SU-DHL-6 (cell line): ENCODE measurements at regions not wholly inside any gene's neighbourhood (a gene's known extent, or its start where the extent isn't known, plus 50 kb on each side); places are given as distances from the start of the nearest gene placed in this dataset.

Source experiments
- H2AFZ ChIP-seq: fragments of 200-600 bp; sonication (generic); 2 replicates; pipeline ENCODE4 v1.6.1; 2014; ENCODE audit warnings: low read depth, mild to moderate bottlenecking, moderate library complexity, mixed read lengths, antibody characterized with exemption, low read length; ENCODE audit not compliant: severe bottlenecking
- H3F3A ChIP-seq: fragments of 200-600 bp; shearing (Covaris generic); 2 replicates; pipeline ENCODE4 v1.6.0; 2016; ENCODE audit warnings: antibody characterized with exemption, mild to moderate bottlenecking; ENCODE audit not compliant: insufficient read depth
- H3K27ac ChIP-seq: fragments of 200-600 bp; sonication (generic); 2 replicates; pipeline ENCODE4 v1.5.1; 2016; ENCODE audit warnings: low read depth, mild to moderate bottlenecking, low read length, moderate library complexity, mixed read lengths
- H3K27me3 ChIP-seq: fragments of 200-600 bp; sonication (generic), shearing (Covaris generic); 2 replicates; pipeline ENCODE4 v1.6.0; 2014; ENCODE audit warnings: mild to moderate bottlenecking, low read length
- H3K36me3 ChIP-seq: fragments of 200-600 bp; sonication (generic); 2 replicates; pipeline ENCODE4 v1.6.1; 2014; ENCODE audit warnings: mild to moderate bottlenecking, low read length, mixed read lengths
- H3K4me2 ChIP-seq: fragments of 300-600, 200-600 bp; shearing (Covaris generic), sonication (generic); 2 replicates; pipeline ENCODE4 v1.6.0; 2014; ENCODE audit warnings: low read length, low read depth, mild to moderate bottlenecking; ENCODE audit not compliant: poor library complexity, severe bottlenecking
- H3K4me3 ChIP-seq: fragments of 200-600 bp; sonication (generic); 2 replicates; pipeline ENCODE4 v1.5.1; 2014; ENCODE audit warnings: antibody characterized with exemption, low read length, mild to moderate bottlenecking, mixed read lengths; ENCODE audit not compliant: insufficient read depth, poor library complexity, severe bottlenecking
- H3K79me2 ChIP-seq: fragments of 200-600 bp; sonication (generic); 2 replicates; pipeline ENCODE4 v1.6.1; 2014; ENCODE audit warnings: mild to moderate bottlenecking, low read length, moderate library complexity; ENCODE audit not compliant: insufficient read depth
- H3K9ac ChIP-seq: fragments of 200-600 bp; sonication (generic); 2 replicates; pipeline ENCODE4 v1.7.0; 2014; ENCODE audit warnings: mild to moderate bottlenecking, low read length
- H3K9me2 ChIP-seq: fragments of 200-600 bp; sonication (generic); replicated peaks from 2 replicates; pipeline ENCODE4 v1.6.1; 2014; ENCODE audit warnings: low read length; ENCODE audit not compliant: insufficient read depth
- H3K9me3 ChIP-seq: fragments of 200-600 bp; sonication (generic); 2 replicates; pipeline ENCODE4 v1.6.1; 2014; ENCODE audit warnings: low read length, mixed read lengths; ENCODE audit not compliant: insufficient read depth
- H4K20me1 ChIP-seq: fragments of 200-600 bp; sonication (generic); 2 replicates; pipeline ENCODE4 v1.6.1; 2014; ENCODE audit warnings: low read depth, mild to moderate bottlenecking, antibody characterized with exemption, low read length, moderate library complexity, mixed read lengths
- EZH2phosphoT487 ChIP-seq: fragments of 200-600 bp; sonication (generic), shearing (Covaris generic); conservative IDR thresholded peaks from 2 replicates; pipeline ENCODE4 v1.6.1; 2018; ENCODE audit warnings: mild to moderate bottlenecking, antibody characterized with exemption, low read length, moderate library complexity, mixed read lengths
- TF ChIP-seq, protein P1 (sequence below): fragments of 200-600 bp; sonication (generic); IDR thresholded peaks from one replicate; pipeline ENCODE4 v1.5.1; 2017; ENCODE audit warnings: antibody characterized with exemption, mild to moderate bottlenecking, low read length, moderate library complexity; ENCODE audit not compliant: insufficient read depth, poor library complexity, severe bottlenecking

DNA sequence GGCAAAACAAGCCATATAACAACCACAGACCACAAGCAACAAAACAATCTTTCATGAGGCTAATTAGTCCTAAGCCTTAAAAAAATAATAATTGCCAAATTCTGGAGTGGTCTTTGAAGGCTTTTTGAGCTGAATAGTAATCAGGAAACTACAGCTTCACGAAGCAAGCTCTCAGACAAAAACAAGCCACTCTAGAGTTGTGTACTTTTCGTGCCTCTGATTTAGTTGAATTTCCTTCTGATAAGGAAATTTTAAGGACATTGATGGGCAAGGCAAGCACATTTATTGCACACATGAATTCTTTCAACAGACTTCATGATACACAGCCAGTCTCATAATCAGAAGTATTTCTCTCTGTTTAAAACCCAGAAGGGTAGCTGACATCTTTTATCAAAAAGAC lies 130.8 kb upstream of the IRX3 start:
- Histone ChIP-seq H3K27me3 (no peaks in the 10 kb centered on the region), H3K36me3 (no peaks in the 10 kb centered on the region), H3F3A (no peaks in the 10 kb centered on the region), H3K9ac (no peak overlapping the region), H2AFZ (no peak overlapping the region), H3K4me3 (no peak overlapping the region), H3K4me2 (no peak overlapping the region), H3K27ac (no peak overlapping the region), H3K9me2 (no peaks in the 10 kb centered on the region), H3K79me2 (no peaks in the 10 kb centered on the region), H4K20me1 (no peaks in the 10 kb centered on the region), H3K9me3 (no peaks in the 10 kb centered on the region)
- no peak for TF ChIP-seq EZH2phosphoT487
- TF ChIP-seq, protein P1, sequence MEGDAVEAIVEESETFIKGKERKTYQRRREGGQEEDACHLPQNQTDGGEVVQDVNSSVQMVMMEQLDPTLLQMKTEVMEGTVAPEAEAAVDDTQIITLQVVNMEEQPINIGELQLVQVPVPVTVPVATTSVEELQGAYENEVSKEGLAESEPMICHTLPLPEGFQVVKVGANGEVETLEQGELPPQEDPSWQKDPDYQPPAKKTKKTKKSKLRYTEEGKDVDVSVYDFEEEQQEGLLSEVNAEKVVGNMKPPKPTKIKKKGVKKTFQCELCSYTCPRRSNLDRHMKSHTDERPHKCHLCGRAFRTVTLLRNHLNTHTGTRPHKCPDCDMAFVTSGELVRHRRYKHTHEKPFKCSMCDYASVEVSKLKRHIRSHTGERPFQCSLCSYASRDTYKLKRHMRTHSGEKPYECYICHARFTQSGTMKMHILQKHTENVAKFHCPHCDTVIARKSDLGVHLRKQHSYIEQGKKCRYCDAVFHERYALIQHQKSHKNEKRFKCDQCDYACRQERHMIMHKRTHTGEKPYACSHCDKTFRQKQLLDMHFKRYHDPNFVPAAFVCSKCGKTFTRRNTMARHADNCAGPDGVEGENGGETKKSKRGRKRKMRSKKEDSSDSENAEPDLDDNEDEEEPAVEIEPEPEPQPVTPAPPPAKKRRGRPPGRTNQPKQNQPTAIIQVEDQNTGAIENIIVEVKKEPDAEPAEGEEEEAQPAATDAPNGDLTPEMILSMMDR, result no peak

- Histone ChIP-seq H2AFZ (no peak overlapping the region), H3K36me3 (no peaks in the 10 kb centered on the region), H3K27ac (no peak overlapping the region), H3K9ac (no peak overlapping the region), H3K4me2 (no peak overlapping the region), H3K9me3 (no peaks in the 10 kb centered on the region), H3K9me2 (no peaks in the 10 kb centered on the region), H3K27me3 (no peaks in the 10 kb centered on the region), H3K4me3 (no peak overlapping the region), H4K20me1 (no peaks in the 10 kb centered on the region), H3K79me2 (no peaks in the 10 kb centered on the region), H3F3A (no peaks in the 10 kb centered on the region)
- TF ChIP-seq, protein P1, result no peak
- TF ChIP-seq EZH2phosphoT487, result no peak
Observed at GRCh38 chr16:54414671-54415070, 128.1 kb upstream of the IRX3 start.

- H3K9me2 ChIP-seq, result no peaks in the 10 kb centered on the region
- H3K4me2 ChIP-seq, result no peak overlapping the region
- H3K4me3 ChIP-seq, result no peak overlapping the region
- H3K9me3 ChIP-seq, result no peaks in the 10 kb centered on the region
- H3K36me3 ChIP-seq, result no peaks in the 10 kb centered on the region
- no peak overlapping the region for H2AFZ ChIP-seq
- no peaks in the 10 kb centered on the region for H3K27me3 ChIP-seq
- no peak overlapping the region for H3K27ac ChIP-seq
- no peaks in the 10 kb centered on the region for H4K20me1 ChIP-seq
- H3K9ac ChIP-seq, result no peak overlapping the region
- TF ChIP-seq, protein P1, result no peak
- TF ChIP-seq EZH2phosphoT487, result no peak
- no peaks in the 10 kb centered on the region for H3K79me2 ChIP-seq
- H3F3A ChIP-seq, result no peaks in the 10 kb centered on the region
Observed at GRCh38 chr16:54412777-54413455, 126.3 kb upstream of the IRX3 start.
